GM19372 (cell line): ENCODE measurements at regions not wholly inside any gene's neighbourhood (a gene's known extent, or its start where the extent isn't known, plus 50 kb on each side); places are given as distances from the start of the nearest gene placed in this dataset.

ENCODE experiments used
- ATAC-seq: cut with Tn5 transposase; IDR thresholded peaks from one replicate; pipeline ENCODE4 v1.9.1; 2021; ENCODE audit warnings: mild to moderate bottlenecking, low read depth, moderate library complexity; ENCODE audit not compliant: unreplicated experiment

DNA sequence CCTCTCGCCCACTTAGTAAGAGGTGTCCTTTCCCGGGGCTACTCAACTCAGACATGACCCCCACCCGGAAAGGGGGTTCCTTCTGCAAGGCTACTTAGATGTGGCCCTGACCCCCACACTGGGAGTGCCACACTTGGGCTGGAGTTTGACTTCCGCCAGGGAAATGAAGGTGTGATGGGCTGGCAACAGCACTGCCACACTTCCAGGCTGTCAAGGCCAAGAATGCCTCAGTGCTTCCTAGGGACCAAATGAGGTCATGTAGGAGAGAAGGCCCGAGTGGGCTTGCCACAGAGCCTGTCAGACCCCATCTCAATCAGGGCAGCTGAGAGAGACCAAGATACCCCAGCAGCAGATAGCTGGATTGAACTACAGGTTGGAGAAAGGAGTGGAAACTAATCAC is 55.5 kb downstream of the DRD1 start:
- no peak for ATAC-seq

DNA sequence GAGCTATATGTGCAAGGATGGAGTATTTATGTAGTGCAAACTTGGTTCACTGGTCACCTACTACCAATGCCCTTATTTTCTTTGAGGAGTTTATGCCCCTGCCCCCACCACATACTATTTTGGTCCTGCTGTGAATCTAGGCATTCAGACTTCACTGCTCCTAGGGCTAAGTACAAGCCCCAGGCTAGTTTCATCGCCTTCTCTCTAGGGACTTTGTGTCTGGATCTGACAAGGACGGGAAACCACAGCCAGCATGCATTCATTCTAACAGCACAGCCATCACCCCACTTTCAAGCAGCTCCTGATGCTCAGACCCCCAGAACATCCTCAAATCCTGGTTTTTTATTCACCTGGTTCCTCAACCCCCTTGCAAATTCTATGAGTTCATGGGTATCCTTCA is 56.8 kb downstream of the DRD1 start:
- no peak for ATAC-seq

DNA sequence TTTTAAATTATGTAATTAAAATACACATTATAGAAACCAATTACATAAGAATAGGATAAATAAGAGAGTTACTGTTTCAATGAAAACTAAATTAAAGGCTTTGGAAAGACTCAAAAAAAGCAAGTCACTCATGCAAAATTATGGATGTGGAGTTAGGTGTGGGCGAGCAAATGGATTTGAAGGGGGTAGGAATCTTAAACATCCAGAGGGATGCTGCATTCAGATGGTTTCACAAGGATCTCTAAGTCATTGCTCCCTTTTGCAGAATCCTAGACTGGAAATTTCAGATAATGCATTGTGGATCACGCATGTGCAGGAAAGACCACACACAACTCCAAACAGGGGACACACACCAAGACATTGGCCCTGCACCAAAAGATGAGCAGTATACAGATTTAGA is 57.5 kb downstream of the DRD1 start:
- no peak for ATAC-seq

DNA sequence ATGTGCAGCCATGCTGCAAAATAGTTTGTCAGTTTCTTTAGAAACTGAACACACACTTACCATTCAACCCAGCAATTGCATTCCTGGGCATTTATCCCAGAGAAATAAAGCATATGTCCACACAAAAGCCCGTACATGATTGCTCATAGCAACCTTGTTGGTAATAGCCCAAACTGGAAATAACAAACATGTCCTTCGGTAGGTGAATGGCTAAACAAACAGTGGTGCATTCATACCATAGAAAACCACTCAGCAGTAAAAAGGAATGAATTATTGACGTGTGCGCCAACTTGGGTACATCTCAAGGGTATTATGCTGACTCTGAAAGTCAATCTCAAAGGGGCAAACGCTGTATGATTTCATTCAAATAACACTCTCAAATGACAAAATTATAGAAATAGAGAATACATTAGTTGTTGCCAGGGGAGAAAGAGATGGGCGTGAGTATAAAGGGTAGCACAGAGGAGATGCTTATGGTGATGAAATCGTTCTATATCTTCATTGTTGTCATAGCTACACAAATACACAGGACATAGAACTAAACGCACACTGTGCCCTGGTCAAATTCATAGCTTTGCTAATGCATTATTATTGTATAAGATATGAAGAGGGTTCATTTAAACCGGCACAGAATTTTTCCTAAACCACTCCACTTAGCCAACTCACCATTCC is 58.2 kb downstream of the DRD1 start:
- ATAC-seq = no peak

DNA sequence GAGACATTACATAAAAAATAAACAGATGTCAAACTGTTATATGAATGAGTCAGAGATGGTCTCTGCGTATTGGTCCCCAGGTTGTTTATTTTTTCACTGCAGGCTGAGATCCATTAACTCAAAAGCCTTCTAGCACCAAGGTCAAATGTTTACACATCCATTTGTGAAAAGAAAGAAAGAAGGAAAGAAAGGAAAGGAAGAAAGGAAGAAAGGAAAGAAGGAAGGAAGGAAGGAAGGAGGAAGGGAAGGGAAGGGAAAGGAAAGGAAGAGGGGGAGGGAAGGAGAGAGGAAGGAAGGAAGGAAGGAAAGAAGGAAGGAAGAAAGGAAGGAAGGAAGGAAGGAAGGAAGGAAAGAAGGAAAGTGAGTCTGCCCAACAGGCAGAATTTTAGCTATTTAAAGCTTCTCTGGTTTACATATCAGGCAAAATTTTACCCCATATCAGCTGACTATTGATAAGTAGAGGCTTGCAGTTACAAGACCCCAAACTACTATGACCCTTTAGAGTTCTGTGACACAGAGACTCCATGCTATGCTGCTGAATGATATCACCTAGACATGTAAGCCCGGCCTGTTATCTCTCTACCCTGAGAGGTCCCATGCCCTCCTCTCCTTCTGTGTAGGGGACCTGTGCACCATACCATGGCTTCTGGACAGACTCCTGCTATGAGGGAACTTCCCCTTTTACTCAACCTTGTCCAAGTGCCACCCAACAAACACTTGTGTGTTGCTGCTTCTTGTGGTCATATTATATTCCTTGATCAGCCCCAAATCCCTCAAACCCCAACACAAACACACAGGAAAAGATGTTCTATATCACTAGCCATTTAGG is 59.0 kb downstream of the DRD1 start:
- no peak for ATAC-seq

DNA sequence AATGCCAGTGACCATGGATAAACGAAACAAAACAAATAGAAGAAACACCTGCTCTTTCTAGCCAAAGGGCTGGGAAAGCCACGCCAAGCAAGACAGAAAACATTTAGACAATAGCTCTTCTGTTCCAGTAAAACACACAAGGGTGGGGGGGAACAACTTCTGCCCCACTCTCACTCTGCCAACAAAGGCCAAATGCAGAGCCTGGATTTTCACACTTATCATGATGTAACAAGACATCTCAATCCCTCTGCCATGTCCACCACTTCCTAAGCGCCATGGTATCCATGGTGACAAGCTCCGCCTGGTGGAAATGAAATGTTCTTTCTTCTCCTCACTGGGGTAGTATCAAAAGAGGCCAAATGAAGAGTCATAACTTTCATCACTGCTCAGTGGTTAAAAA is 60.6 kb downstream of the DRD1 start:
- no peak for ATAC-seq

DNA sequence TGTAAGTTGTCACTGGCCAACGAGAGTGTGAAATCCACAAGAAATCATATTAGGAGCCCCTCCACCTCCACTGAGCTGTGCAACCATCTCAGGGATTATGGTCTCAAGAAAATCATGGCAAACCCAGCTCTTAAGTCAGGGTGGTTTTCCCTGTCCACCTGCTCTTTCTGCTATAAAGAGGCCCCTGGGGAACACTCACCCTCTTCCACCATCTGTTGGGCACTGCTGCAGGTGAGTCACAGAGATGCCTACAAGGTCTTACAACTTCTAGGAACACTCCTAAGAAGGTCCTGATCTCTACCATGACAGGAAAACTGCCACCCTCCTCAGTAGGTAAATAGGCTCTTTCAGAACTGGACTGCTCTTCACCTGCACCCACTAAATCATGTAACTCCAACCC is 61.8 kb downstream of the DRD1 start:
- ATAC-seq = no peak

DNA sequence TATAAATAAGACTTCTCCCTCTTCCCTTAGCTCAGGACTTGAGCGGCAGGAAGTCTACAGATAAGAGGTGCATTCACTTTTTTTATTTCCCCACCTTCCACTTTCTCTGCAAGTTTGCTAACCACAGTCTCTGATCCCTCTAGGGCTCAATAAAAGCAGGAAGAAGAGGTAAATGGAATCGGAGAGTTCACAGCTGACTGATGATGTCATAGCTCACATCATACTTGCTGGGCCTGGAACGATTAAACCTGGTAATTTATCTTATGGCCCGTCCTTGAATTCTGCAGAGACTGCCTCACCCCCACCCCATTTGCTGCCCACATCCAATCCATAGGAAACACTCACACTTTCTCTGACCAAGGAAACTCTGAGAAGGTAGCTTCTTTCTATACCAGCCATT is 62.9 kb downstream of the DRD1 start:
- no peak for ATAC-seq

DNA sequence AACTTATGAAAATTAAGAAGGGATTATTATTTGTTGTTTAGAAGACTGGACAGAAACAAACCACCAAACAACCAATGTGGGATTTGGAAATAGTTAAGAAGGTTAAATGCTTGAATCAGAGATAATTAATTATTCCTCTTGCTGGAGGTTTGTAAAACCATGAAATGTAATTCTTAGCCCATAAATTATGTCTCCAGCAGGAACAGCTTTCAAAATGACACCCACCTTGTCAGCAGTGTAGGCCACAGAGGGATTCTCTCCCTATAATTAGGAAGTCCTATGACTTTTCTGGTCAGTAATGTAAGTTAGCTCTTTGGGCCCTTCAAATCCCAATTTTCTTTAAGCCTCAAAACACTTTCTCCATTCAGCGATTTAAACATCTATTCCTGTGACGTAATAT is 63.3 kb downstream of the DRD1 start:
- ATAC-seq = no peak

DNA sequence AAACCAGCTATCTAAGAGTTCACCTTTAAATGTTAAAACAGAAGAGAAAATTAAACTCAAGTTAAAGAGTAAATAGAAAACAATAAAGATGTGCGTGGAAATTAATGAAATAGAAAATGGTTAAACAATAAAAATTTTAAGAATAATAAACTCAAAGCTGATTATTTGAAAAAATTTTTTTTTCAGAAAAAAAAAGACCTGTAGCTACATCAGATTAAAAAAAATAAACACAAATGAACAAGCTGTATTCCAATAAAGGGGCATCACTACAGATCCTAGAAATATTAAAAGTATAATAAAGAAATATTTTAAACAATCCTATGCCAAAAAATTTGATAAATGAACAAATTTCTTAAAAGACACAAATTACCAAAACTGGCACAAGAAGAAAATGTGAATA is 64.1 kb downstream of the DRD1 start:
- ATAC-seq = no peak

DNA sequence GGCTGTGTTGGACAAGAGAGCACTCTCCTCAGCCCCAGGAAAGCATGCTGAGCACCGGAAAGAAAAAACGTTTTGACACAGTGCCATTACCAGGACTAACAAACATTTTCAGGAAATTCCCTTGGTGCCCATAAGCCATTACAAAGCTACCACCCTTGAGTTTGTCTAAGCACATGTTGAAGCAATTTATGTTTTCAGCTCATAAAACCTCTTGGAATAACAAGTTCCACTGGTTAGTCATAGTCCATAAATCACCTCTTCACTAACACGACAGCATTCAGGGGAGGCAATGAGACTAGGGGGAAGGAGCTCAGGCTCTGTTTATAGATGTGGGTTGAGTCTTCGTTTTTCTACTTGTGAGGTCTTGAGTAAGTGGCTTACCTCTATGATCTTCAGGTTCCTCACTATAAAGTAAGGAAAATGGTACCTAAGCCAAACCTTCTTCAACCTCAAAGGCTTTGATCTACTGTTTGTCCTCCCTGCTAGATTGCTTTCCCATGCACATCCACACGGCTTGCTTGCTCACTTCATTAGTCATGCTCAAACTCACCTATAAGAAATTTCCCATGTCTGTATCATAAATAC is 65.4 kb downstream of the DRD1 start:
- ATAC-seq = no peak

DNA sequence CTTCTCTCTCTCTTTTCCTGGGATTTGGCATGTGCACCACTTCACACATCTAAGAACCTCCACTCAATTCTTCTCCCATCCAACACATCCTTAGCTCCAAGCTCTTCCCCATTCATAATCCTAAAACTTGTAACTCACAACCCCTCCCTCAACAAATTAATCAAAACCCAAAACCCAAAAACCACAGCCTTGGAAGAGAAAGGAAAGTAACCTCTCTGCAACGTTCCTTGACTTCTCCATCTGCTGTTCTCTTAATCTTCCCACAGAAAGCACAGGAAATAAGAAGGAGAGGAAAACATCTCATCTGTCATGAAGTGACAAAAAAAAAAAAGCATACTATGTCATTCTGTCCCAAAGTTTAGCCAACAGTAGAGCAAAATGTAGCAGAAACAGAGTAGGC is 66.2 kb downstream of the DRD1 start:
- ATAC-seq = no peak

DNA sequence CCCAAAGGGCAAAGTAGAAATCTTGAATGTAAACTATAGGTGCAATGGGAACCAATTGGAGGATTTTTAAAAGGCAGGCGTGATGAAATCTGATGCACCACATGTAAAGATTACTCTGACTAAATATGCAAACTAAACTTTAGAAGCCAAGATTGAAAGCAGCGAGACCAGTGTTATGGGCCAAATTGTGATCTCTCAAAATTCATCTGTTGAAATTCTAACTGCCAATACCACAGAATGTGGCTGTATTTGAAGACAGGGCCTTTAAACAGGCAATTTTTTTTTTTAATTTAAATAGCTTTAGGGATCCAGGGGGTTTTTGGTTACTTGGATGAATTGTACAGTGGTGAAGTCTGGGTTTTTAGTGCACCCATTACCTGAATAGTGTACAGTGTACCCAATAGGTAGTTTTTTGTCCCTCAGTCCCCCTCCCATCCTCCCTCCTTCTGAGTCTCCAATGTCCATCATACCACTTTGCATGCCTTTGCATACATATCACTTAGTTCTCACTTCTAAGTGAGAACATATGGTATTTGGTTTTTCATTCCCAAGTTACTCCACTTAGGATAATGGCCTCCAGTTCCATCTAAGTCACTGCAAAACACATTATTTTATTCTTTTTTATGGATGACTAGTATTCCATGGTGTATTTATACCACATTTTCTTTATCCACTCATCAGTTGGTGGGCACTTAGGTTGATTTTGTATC is 69.7 kb downstream of the DRD1 start:
- ATAC-seq = no peak

DNA sequence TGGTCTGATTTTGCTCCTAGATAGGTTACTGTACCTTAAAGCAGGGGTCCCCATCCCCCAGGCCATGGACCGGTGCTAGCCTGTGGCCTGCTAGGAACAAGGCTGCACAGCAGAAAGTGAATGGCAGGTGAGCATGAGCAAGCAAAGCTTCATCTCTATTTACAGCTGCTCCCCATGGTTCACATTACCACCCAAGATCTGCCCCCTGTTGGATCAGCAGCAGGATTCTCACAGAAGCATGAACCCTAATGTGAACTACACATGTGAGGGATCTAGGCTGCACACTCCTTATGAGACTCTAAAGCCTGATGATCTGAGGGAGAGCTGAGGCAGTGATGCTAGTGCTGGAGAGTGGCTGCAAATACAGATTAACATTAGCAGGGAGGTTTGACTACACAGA is 78.1 kb downstream of the DRD1 start:
- no peak for ATAC-seq

DNA sequence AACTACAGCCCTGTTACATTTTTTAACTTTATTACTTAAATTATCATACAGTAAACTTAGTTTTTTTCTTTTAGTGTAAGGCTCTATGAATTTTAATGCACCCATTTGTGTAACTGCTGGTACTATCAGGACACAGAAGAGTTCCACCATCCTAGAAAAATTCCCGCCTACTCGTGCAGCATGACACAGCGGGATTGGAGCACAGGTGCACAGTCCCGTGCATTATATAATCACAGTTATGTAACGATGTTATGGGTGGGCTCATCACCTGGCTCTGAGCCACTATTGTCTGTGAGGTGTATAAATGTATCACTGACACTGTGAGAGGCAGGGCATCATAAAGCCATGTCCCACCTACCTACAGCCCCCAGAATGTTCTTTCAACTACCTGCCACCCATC is 80.7 kb downstream of the DRD1 start:
- no peak for ATAC-seq

DNA sequence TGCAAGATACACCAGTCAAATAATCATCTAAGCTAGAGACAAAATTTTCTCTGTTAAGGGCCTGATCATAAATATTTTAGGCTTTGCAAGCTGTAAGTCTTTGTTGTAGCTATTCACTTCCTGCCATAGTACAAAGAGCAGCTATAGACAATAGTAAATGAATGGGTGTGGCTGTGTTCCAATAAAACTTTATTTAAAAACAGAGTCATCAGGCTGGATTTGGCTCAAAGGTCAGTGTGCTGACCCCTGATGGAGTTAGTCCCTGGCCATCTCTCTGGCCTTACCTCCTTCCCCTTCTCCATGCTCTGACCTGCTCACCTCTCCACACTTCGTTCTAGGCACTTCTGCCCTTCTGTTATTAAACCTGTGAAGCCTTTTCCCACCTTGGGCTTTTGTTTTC is 86.0 kb downstream of the DRD1 start:
- no peak for ATAC-seq

DNA sequence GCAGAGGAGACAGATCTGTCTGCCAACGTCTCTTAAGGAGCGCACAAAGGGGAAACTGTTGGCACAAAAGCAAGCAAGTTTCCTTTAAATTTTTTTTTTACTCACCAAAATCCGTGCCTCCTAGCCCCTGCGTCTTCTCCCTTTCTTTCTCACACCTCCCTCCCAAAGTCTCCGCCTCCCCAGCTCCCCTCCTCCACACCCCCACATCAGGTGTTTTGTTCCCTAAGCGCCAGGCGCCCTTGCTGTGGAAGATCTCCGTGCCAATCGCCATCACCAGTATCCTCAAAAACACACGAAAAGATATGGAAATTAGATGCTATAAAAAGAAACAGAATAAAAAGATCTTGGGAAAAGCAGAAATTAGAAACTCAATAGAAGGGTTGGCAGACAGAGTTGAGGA is 87.6 kb downstream of the DRD1 start:
- no peak for ATAC-seq

DNA sequence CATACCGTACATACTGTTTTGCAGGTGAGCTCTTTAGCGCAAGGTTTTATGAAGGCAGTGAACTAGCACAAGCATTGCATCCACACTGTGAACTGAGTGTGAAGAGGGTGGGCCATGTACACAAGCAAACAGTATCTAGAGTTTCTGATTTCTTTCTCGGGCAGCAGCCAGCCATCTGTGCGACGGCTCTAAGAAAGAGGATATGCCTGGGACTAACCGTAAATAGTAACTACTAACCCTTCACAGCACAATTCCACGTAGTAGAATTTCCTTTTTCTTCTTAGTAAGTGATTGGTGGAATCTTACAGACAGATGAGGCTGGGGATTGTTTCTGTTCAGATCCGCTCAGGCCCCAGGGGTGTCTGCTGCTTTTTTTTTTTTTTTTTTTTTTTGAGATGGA is 89.0 kb downstream of the DRD1 start:
- no peak for ATAC-seq

DNA sequence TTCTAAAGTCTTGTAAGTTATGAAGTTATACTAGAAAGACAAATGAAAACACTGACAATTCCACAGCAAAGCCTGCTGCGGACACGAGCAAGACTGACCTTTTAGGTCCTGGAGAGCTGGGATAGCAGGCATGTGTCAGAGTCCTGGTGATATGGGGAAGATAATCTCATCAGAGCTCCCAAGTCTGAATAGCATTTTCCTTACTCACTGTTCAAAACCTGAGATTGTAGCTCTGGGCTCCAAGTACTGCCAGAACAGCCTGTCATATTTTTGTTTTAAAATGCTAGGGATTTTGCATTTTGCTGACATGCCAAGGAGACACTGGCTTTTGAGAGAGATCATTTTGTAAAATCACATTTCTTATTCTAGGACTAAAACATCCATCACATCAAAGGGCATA is 90.1 kb downstream of the DRD1 start:
- ATAC-seq = no peak

DNA sequence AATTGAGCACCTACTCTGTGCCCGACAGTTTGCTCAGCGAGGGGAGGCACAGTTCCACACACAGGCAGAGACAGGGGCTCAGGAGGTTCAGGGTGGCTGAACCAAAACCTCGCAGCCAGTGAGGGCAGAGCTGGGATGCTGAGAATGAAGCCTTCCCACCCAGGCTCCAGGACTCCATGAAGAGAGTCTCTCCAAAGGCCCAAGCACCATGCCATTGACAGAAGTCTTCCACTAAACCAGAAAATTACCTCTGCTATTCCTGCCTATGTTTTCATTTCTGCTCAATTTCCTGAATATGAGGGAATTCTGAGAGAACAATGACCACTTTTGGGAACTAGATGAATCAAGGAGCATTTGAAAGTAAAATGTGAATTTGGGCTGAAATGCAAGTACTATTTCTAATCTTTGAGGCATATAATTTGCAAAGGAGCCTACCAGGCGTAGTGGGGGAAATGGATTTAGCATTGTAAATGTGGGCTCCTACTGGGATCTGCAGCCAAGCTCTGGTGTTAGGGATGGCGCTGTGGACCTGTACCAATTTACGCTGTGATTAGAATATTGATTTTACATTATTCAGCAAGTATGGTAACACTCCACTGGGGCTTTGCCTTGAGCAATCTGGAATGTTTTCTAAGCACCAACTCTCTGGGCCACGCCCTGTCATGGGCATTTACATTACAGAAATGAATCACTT is 91.9 kb downstream of the DRD1 start:
- no peak for ATAC-seq

DNA sequence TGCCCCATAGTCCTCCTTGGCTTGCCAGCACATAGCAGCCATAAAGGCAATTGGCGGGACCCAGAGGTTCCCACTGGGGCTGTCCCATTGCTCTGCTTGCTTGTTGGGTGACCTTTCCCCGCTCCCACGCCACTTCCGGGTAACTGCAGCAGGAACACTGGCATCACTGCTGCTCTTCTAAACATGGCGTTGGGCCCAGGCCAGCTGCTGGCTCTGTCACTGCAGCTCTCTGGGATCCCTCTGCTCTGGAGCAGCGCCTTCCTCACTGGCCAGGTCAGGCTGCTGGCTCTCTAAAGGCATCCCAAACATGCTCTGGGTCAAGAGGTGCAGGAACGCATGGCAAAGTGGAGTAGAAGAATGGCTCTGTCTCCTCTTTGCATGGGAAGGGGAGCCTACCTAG is 92.9 kb downstream of the DRD1 start:
- no peak for ATAC-seq
